Upper lobe of right lung (tissue), 1 donor: ENCODE measurements at regions not wholly inside any gene's neighbourhood (a gene's known extent, or its start where the extent isn't known, plus 50 kb on each side); places are given as distances from the start of the nearest gene placed in this dataset.

Experiments
- ATAC-seq: fragments of 200-7000 bp; cut with Tn5 transposase; one replicate; pipeline ENCODE4 v1.9.1; 2020; ENCODE audit warnings: mild to moderate bottlenecking, moderate library complexity
- DNase-seq: peaks from one replicate; pipeline ENCODE4 v3.0.0-alpha.2; 2020
- H3K27ac ChIP-seq: fragments of 200-600 bp; one replicate; pipeline ENCODE4 v1.8.0; 2022
- H3K27me3 ChIP-seq: fragments of 200-600 bp; one replicate; pipeline ENCODE4 v1.8.0; 2022; ENCODE audit warnings: mild to moderate bottlenecking
- H3K36me3 ChIP-seq: fragments of 200-600 bp; one replicate; pipeline ENCODE4 v1.8.0; 2022
- H3K4me1 ChIP-seq: fragments of 200-600 bp; one replicate; pipeline ENCODE4 v1.8.0; 2022
- H3K4me3 ChIP-seq: fragments of 200-600 bp; one replicate; pipeline ENCODE4 v1.8.0; 2022; ENCODE audit warnings: mild to moderate bottlenecking
- H3K9me3 ChIP-seq: fragments of 200-600 bp; one replicate; pipeline ENCODE4 v1.8.0; 2022
- CTCF ChIP-seq: fragments of 200-600 bp; IDR thresholded peaks from one replicate; pipeline ENCODE4 v1.8.0; 2022; ENCODE audit warnings: antibody characterized with exemption
- intact Hi-C: fragments of 100-400 bp; cut with DNase I; formaldehyde crosslinking; loops from one replicate; pipeline ENCODE4 v1.11.0; 2022
- donor health status: DM: no; HTN: yes; CAD: no; lungs with severe emphysema.

- Histone ChIP-seq H3K4me3 (no peak overlapping the region), H3K27me3 (no peaks in the 10 kb centered on the region), H3K36me3 (no peaks in the 10 kb centered on the region), H3K4me1 (no peaks in the 10 kb centered on the region), H3K27ac (no peak overlapping the region), H3K9me3 (no peaks in the 10 kb centered on the region)
- TF ChIP-seq CTCF: no peak
- DNase-seq: no peak
- no peak for ATAC-seq
- intact Hi-C loops: no loop called here
Measured at GRCh38 chrX:107502316-107502715, 52.9 kb downstream of the FRMPD3 start.

- Histone ChIP-seq H3K4me1 (no peaks in the 10 kb centered on the region), H3K9me3 (no peaks in the 10 kb centered on the region), H3K4me3 (no peak overlapping the region), H3K27me3 (no peaks in the 10 kb centered on the region), H3K36me3 (no peaks in the 10 kb centered on the region), H3K27ac (no peak overlapping the region)
- intact Hi-C loops: no loop called here
- DNase-seq (no peak), ATAC-seq (no peak)
- no peak for TF ChIP-seq CTCF
Measured at GRCh38 chrX:107504006-107504405, 54.6 kb downstream of the FRMPD3 start.

- intact Hi-C loops: no loop called here
- no peaks in the 10 kb centered on the region for H3K9me3 ChIP-seq
- DNase-seq: no peak
- TF ChIP-seq CTCF: no peak
- no peak overlapping the region for H3K27ac ChIP-seq
- H3K4me1 ChIP-seq: no peaks in the 10 kb centered on the region
- no peaks in the 10 kb centered on the region for H3K27me3 ChIP-seq
- H3K36me3 ChIP-seq: no peaks in the 10 kb centered on the region
- no peak for ATAC-seq
- H3K4me3 ChIP-seq: no peak overlapping the region
Measured at GRCh38 chrX:107505223-107505622, 55.8 kb downstream of the FRMPD3 start.

- intact Hi-C loops: no loop called here
- H3K4me3 ChIP-seq: no peak overlapping the region
- TF ChIP-seq CTCF: no peak
- H3K27me3 ChIP-seq: no peaks in the 10 kb centered on the region
- H3K9me3 ChIP-seq: no peaks in the 10 kb centered on the region
- ATAC-seq: no peak
- H3K36me3 ChIP-seq: no peaks in the 10 kb centered on the region
- H3K27ac ChIP-seq: no peak overlapping the region
- no peaks in the 10 kb centered on the region for H3K4me1 ChIP-seq
- DNase-seq: no peak
Measured at GRCh38 chrX:107506596-107507031, 57.2 kb downstream of the FRMPD3 start.

- no peak overlapping the region for H3K4me3 ChIP-seq
Measured at GRCh38 chrX:107507093-107507743, 57.8 kb downstream of the FRMPD3 start.

More at GRCh38 chrX:107507093-107507743, 57.8 kb downstream of the FRMPD3 start:
- no peak for ATAC-seq
- Histone ChIP-seq H3K27ac (no peak overlapping the region), H3K36me3 (no peaks in the 10 kb centered on the region), H3K9me3 (no peaks in the 10 kb centered on the region), H3K27me3 (no peaks in the 10 kb centered on the region), H3K4me1 (no peaks in the 10 kb centered on the region)
- intact Hi-C loops: no loop called here
- TF ChIP-seq CTCF: no peak
- no peak for DNase-seq
